Suprapubic skin (tissue), 4 donors: ENCODE measurements at regions not wholly inside any gene's neighbourhood (a gene's known extent, or its start where the extent isn't known, plus 50 kb on each side); places are given as distances from the start of the nearest gene placed in this dataset.

Experiments
- EP300 ChIP-seq: sonication (generic); formaldehyde crosslinking; IDR thresholded peaks from one replicate; pipeline ENCODE4 v1.6.1; 2017; ENCODE audit warnings: antibody characterized with exemption
- POLR2A ChIP-seq, 2 donors: fragments of 450-650 bp; IDR thresholded peaks; one replicate each; pipeline ENCODE4 v1.6.1; 2017; ENCODE audit warnings: antibody characterized with exemption in 2 of 2, mild to moderate bottlenecking in 2 of 2, moderate library complexity in 2 of 2
- POLR2AphosphoS5 ChIP-seq, 3 donors: sonication (generic); formaldehyde crosslinking; IDR thresholded peaks; one replicate each; pipeline ENCODE4 v1.6.1; 2017; ENCODE audit warnings: antibody characterized with exemption in 3 of 3
- TF ChIP-seq, protein P1 (sequence below), 2 donors: fragments of 200-600 bp in 1 of 2; fragments of 450-650 bp in 1 of 2; sonication (generic) in 1 of 2; IDR thresholded peaks; one replicate each; pipeline ENCODE4 v1.5.1; 2016 to 2019; ENCODE audit warnings: antibody characterized with exemption in 2 of 2, mild to moderate bottlenecking in 1 of 2, moderate library complexity in 1 of 2

DNA sequence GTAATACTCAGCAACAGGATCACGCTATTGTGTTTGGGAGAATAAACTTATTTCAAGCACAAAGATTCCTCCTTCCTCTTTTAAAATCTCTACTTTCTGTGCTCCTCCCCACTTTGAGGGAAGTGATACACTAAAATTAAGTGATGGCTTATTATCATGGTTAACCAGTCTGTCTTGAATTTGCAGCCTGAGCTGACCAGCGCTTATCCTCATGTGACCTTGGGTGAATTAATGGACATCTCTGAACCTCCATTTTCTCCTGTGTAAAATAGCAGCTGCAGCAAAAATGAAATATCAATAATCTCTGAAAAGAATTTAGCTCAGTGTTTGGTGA lies 222.6 kb downstream of the BCAS1 start:
- no peak for TF ChIP-seq POLR2A (IDR thresholded peaks at IDR 0.05)
- no peak for TF ChIP-seq POLR2AphosphoS5 (IDR thresholded peaks at IDR 0.05)
- TF ChIP-seq, protein P1, sequence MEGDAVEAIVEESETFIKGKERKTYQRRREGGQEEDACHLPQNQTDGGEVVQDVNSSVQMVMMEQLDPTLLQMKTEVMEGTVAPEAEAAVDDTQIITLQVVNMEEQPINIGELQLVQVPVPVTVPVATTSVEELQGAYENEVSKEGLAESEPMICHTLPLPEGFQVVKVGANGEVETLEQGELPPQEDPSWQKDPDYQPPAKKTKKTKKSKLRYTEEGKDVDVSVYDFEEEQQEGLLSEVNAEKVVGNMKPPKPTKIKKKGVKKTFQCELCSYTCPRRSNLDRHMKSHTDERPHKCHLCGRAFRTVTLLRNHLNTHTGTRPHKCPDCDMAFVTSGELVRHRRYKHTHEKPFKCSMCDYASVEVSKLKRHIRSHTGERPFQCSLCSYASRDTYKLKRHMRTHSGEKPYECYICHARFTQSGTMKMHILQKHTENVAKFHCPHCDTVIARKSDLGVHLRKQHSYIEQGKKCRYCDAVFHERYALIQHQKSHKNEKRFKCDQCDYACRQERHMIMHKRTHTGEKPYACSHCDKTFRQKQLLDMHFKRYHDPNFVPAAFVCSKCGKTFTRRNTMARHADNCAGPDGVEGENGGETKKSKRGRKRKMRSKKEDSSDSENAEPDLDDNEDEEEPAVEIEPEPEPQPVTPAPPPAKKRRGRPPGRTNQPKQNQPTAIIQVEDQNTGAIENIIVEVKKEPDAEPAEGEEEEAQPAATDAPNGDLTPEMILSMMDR (IDR thresholded peaks at IDR 0.05) = no peak
- TF ChIP-seq EP300 = no peak
